Stimulated activated naive CD8-positive, alpha-beta T cell treated with anti-CD3 and anti-CD28 coated beads, Interleukin-15, Interleukin-2, amounts not matched to agents 100 ng/mL and 50 ng/mL, for 24 hours (primary cell): ENCODE measurements at regions not wholly inside any gene's neighbourhood (a gene's known extent, or its start where the extent isn't known, plus 50 kb on each side); places are given as distances from the start of the nearest gene placed in this dataset.
"Not testable (repeated sequence)": the region's sequence is repeated elsewhere in the genome, so short reads cannot be mapped to it uniquely, and the experiment has no call there.

Experiments used
- H3K27ac Mint-ChIP-seq: one replicate; pipeline ENCODE4 v1.8.0; 2021; ENCODE audit warnings: mild to moderate bottlenecking, mixed read lengths
- H3K27me3 Mint-ChIP-seq: one replicate; pipeline ENCODE4 v1.8.0; 2021; ENCODE audit warnings: mixed read lengths
- H3K36me3 Mint-ChIP-seq: one replicate; pipeline ENCODE4 v1.8.0; 2021; ENCODE audit warnings: low read depth, mixed read lengths
- H3K4me1 Mint-ChIP-seq: one replicate; pipeline ENCODE4 v1.8.0; 2021; ENCODE audit warnings: low read depth, mixed read lengths
- H3K4me3 Mint-ChIP-seq: one replicate; pipeline ENCODE4 v1.8.0; 2021; ENCODE audit warnings: mild to moderate bottlenecking, mixed read lengths
- H3K9me3 Mint-ChIP-seq: one replicate; pipeline ENCODE4 v1.8.0; 2021; ENCODE audit warnings: mixed read lengths

DNA sequence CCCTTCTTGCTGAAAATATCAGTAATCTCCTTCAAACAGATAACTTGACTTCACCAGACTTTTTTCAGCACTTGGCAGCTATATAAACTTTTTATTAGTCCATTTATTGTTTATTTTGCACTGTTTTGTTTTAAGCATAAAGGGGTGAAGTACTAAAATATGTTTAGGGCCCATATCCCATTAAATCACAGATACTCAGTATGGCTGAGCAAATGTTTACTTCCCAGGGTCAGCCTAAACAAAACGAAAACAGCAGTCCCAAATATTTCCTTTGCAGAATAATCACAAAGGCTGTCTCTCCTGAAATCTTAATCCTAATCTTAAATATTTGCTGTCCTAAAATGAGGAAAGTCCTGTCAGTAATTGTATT, 649.6 kb downstream of the TNS3 start:
- peaks cover 3% of the 10 kb centered on the region for H3K27me3 Mint-ChIP-seq
- no peak overlapping the region for H3K27ac Mint-ChIP-seq
- no peaks in the 10 kb centered on the region for H3K4me1 Mint-ChIP-seq
- H3K4me3 Mint-ChIP-seq, result no peak overlapping the region
- peaks cover 16% of the 10 kb centered on the region for H3K9me3 Mint-ChIP-seq
- no peaks in the 10 kb centered on the region for H3K36me3 Mint-ChIP-seq

GRCh38 chr7:46930366-46930765, 651.5 kb downstream of the TNS3 start:
- H3K4me1 Mint-ChIP-seq, result no peaks in the 10 kb centered on the region
- H3K4me3 Mint-ChIP-seq, result no peak overlapping the region
- H3K36me3 Mint-ChIP-seq, result no peaks in the 10 kb centered on the region
- no peak overlapping the region for H3K27ac Mint-ChIP-seq
- no peaks in the 10 kb centered on the region for H3K27me3 Mint-ChIP-seq
- H3K9me3 Mint-ChIP-seq, result peaks cover 3% of the 10 kb centered on the region

DNA sequence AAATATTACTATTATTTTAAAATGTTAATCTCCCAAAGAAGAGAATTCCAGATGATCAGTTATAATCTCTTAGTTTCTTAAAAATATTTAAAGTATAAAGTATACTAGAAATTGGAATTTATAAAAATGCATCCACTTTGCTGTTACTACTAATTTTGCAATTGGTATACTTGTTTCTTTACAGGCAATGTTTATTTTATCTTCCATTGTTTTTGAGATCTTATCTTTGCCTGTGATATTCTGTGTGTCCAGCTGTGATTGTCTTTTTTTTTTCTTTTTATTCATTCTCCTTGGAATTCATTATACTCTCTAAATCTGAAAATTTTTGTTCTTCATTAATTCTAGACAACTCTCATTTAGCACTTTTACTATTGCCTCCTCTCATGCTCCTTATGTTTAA, 652.6 kb downstream of the TNS3 start:
- Mint-ChIP-seq H3K36me3 (no peaks in the 10 kb centered on the region), H3K9me3 (peaks cover 3% of the 10 kb centered on the region), H3K27me3 (no peaks in the 10 kb centered on the region), H3K27ac (no peak overlapping the region), H3K4me3 (no peak overlapping the region), H3K4me1 (no peaks in the 10 kb centered on the region)

GRCh38 chr7:46928719-46929118, 653.2 kb downstream of the TNS3 start:
- Mint-ChIP-seq H3K36me3 (no peaks in the 10 kb centered on the region), H3K4me3 (no peak overlapping the region), H3K9me3 (peaks cover 3% of the 10 kb centered on the region), H3K27ac (no peak overlapping the region), H3K4me1 (no peaks in the 10 kb centered on the region), H3K27me3 (no peaks in the 10 kb centered on the region)

DNA sequence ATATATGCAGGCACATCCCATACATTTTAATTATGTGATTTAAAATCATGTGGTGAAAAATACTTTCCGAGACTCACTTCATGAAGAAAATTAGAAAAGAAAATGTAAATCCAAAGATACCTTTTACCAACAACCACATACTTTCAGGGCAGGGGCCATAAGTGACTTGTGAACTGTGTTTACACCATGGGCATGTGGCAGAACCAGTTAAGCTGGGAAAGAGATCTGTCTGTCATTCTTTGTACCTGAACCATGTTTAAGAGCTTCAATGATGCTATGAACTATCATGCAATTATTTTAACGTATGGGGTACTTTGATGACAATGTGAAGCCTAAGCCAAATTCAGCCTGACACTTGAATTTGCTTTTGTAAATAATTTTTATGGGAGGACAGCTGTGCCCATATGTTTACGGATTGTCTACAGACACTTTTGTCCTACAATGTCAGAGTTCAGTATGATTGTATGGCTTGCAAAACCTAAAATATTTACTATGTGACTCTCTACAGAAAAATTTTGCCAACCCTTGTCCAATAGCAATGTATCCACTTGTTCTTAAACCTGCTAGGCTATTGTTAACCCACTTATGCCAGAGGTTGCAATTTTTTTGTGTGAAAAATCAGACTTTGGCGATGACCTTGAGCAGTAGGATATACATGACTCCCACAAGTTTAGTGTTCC, 654.6 kb downstream of the TNS3 start:
- no peaks in the 10 kb centered on the region for H3K4me1 Mint-ChIP-seq
- no peaks in the 10 kb centered on the region for H3K27me3 Mint-ChIP-seq
- no peaks in the 10 kb centered on the region for H3K36me3 Mint-ChIP-seq
- peaks cover 4% of the 10 kb centered on the region for H3K9me3 Mint-ChIP-seq
- no peak overlapping the region for H3K27ac Mint-ChIP-seq
- H3K4me3 Mint-ChIP-seq, result no peak overlapping the region

- H3K27ac Mint-ChIP-seq, result no peak overlapping the region
- H3K9me3 Mint-ChIP-seq, result no peaks in the 10 kb centered on the region
- no peak overlapping the region for H3K4me3 Mint-ChIP-seq
- H3K36me3 Mint-ChIP-seq, result no peaks in the 10 kb centered on the region
- no peaks in the 10 kb centered on the region for H3K4me1 Mint-ChIP-seq
- no peaks in the 10 kb centered on the region for H3K27me3 Mint-ChIP-seq
Observed at GRCh38 chr7:46916581-46916980, 665.3 kb downstream of the TNS3 start.

DNA sequence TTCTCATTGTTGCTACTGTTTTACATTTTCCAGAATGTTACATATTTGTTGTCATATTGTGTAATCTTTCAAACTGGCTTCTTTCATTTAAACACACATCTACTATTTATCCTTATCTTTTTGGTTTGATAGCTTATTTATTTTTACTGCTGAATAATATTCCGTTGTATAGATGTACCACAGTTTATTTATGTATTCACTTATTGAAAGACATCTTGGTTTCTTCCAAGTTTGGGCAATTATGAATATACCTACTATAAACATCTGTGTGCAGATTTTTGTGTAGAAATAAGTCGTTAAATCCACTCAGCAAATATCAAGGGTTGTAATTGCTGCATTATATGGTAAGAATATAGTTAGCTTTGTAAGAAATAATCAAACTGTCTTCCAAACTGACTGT, 669.2 kb downstream of the TNS3 start:
- H3K9me3 Mint-ChIP-seq, result no peaks in the 10 kb centered on the region
- H3K27me3 Mint-ChIP-seq, result no peaks in the 10 kb centered on the region
- H3K27ac Mint-ChIP-seq, result no peak overlapping the region
- no peaks in the 10 kb centered on the region for H3K36me3 Mint-ChIP-seq
- H3K4me3 Mint-ChIP-seq, result no peak overlapping the region
- no peaks in the 10 kb centered on the region for H3K4me1 Mint-ChIP-seq

- no peak overlapping the region for H3K4me3 Mint-ChIP-seq
- no peaks in the 10 kb centered on the region for H3K36me3 Mint-ChIP-seq
- H3K27ac Mint-ChIP-seq, result no peak overlapping the region
- H3K9me3 Mint-ChIP-seq, result no peaks in the 10 kb centered on the region
- no peaks in the 10 kb centered on the region for H3K27me3 Mint-ChIP-seq
- no peaks in the 10 kb centered on the region for H3K4me1 Mint-ChIP-seq
Observed at GRCh38 chr7:46909601-46910051, 672.3 kb downstream of the TNS3 start.

- H3K4me3 Mint-ChIP-seq, result no peak overlapping the region
- H3K27me3 Mint-ChIP-seq, result no peaks in the 10 kb centered on the region
- H3K36me3 Mint-ChIP-seq, result no peaks in the 10 kb centered on the region
- no peaks in the 10 kb centered on the region for H3K4me1 Mint-ChIP-seq
- no peaks in the 10 kb centered on the region for H3K9me3 Mint-ChIP-seq
- H3K27ac Mint-ChIP-seq, result no peak overlapping the region
Observed at GRCh38 chr7:46908770-46909169, 673.1 kb downstream of the TNS3 start.

- H3K4me3 Mint-ChIP-seq, H3K27me3 Mint-ChIP-seq, H3K36me3 Mint-ChIP-seq, H3K9me3 Mint-ChIP-seq, H3K4me1 Mint-ChIP-seq, H3K27ac Mint-ChIP-seq: not testable (repeated sequence)
Observed at GRCh38 chr7:46904523-46904922, 677.4 kb downstream of the TNS3 start.

- H3K36me3 Mint-ChIP-seq, result no peaks in the 10 kb centered on the region
- no peak overlapping the region for H3K27ac Mint-ChIP-seq
- no peaks in the 10 kb centered on the region for H3K27me3 Mint-ChIP-seq
- no peaks in the 10 kb centered on the region for H3K4me1 Mint-ChIP-seq
- no peak overlapping the region for H3K4me3 Mint-ChIP-seq
- H3K9me3 Mint-ChIP-seq, result no peaks in the 10 kb centered on the region
Observed at GRCh38 chr7:46902463-46902862, 679.4 kb downstream of the TNS3 start.

DNA sequence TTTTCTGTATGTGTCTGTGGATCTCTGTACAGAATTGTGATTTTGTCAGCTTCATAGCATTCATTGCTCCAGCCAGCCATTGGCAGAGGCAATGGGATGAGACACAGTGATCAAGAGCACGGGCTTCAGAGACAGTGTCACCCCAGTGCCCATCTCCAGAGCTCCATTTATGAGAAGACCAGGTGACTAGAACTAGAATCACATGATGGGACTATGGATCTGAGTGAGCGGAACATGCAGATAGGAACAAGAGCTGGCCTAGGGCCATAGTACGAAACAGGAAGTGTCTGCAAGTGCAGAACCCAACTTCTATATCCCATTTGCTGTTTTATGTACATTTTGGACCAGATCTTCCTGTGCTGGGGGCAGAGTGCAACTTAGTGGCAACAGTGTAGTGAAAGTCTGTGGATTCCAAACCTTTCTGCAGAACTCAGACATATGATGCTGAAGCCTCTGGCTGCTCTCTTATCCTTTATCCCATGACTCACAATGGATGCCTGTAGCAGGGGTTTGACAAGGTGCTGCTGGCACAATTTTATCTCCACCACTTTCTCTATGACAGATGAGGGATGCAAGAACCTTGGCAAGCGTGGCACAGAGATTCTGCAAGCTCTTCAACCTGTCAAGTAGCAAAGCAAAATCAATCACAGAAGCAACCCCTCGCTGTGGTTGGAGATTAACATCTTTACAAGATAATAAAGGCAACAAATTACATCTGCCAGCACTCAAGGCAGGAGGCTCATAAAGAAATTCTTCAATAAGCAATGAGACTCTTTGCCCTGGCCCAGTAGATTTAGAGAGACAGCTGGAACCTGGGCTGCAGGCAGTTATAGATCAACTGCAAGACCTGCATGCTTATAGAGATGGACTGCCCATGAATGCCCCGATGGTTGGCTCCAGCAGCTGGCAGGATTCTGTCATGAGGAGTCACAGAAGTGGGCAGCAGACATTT, 681.3 kb downstream of the TNS3 start:
- Mint-ChIP-seq H3K27ac (no peak overlapping the region), H3K4me1 (no peaks in the 10 kb centered on the region), H3K27me3 (no peaks in the 10 kb centered on the region), H3K9me3 (no peaks in the 10 kb centered on the region), H3K4me3 (no peak overlapping the region), H3K36me3 (no peaks in the 10 kb centered on the region)

DNA sequence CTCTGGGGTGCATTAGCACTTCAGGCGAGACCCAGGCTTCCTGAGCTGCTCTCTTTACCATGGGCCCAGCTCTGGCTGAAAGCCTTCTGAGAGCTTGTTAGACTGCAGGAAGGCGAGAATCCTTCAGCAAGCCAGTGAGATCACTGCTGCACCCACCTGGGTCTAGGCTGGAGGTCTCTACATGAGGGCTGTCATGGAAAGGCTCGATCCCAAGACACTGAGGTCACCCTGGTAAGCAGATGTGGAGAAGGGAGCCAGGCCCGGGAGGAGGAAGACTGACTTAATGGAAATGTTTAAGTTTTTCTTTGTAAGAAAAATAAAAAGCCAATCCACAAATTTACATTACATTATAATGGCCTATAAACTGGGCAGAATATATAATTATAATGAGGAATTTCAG, 684.5 kb downstream of the TNS3 start:
- H3K4me1 Mint-ChIP-seq, result no peaks in the 10 kb centered on the region
- H3K4me3 Mint-ChIP-seq, result no peak overlapping the region
- no peaks in the 10 kb centered on the region for H3K9me3 Mint-ChIP-seq
- no peak overlapping the region for H3K27ac Mint-ChIP-seq
- H3K36me3 Mint-ChIP-seq, result no peaks in the 10 kb centered on the region
- no peaks in the 10 kb centered on the region for H3K27me3 Mint-ChIP-seq

GRCh38 chr7:46886669-46887374, 695.1 kb downstream of the TNS3 start:
- Mint-ChIP-seq H3K27ac (no peak overlapping the region), H3K9me3 (peaks cover 5% of the 10 kb centered on the region), H3K27me3 (no peaks in the 10 kb centered on the region), H3K36me3 (no peaks in the 10 kb centered on the region), H3K4me3 (no peak overlapping the region), H3K4me1 (no peaks in the 10 kb centered on the region)

GRCh38 chr7:46885167-46885566, 696.7 kb downstream of the TNS3 start:
- H3K27ac Mint-ChIP-seq, result no peak overlapping the region
- no peak overlapping the region for H3K4me3 Mint-ChIP-seq
- H3K4me1 Mint-ChIP-seq, result no peaks in the 10 kb centered on the region
- H3K27me3 Mint-ChIP-seq, result no peaks in the 10 kb centered on the region
- no peaks in the 10 kb centered on the region for H3K36me3 Mint-ChIP-seq
- H3K9me3 Mint-ChIP-seq, result peaks cover 13% of the 10 kb centered on the region
